Epidermal melanocyte (primary cell): ENCODE measurements at regions not wholly inside any gene's neighbourhood (a gene's known extent, or its start where the extent isn't known, plus 50 kb on each side); places are given as distances from the start of the nearest gene placed in this dataset.

Experiments
- DNase-seq: peaks from one replicate; pipeline ENCODE4 v3.0.0; 2011; ENCODE audit warnings: low spot score; ENCODE audit not compliant: insufficient read length

- DNase-seq = no peak
Measured at GRCh38 chr14:85714069-85714468, 184.1 kb downstream of the FLRT2 start.

GRCh38 chr14:85711620-85712019 lies 181.7 kb downstream of the FLRT2 start:
- no peak for DNase-seq
